ENCODE measurements at regions not wholly inside any gene's neighbourhood (a gene's known extent, or its start where the extent isn't known, plus 50 kb on each side); places are given as distances from the start of the nearest gene placed in this dataset.

GRCh38 chr6:150673720-150674346 is 74.1 kb downstream of the PLEKHG1 start:
- H3K4me3 ChIP-seq = no peak overlapping the region
- intact Hi-C loops (cut with DNase I) = no loop called here
- peaks cover 10% of the 10 kb centered on the region for H3K4me1 ChIP-seq
- no peaks in the 10 kb centered on the region for H3K9me3 ChIP-seq
- no peak overlapping the region for H3K27ac ChIP-seq
- DNase-seq (ENCODE audit: extremely low spot score in 2 of 2) = no peak
- no peak for TF ChIP-seq POLR2A (IDR thresholded peaks at IDR 0.05)
- no peaks in the 10 kb centered on the region for H3K36me3 ChIP-seq
- H3K27me3 ChIP-seq = no peaks in the 10 kb centered on the region

GRCh38 chr6:150676344-150676743 is 76.7 kb downstream of the PLEKHG1 start:
- no peak for TF ChIP-seq POLR2A (IDR thresholded peaks at IDR 0.05)
- Histone ChIP-seq H3K27me3 (no peaks in the 10 kb centered on the region), H3K4me3 (no peak overlapping the region), H3K9me3 (no peaks in the 10 kb centered on the region), H3K4me1 (no peaks in the 10 kb centered on the region), H3K27ac (no peak overlapping the region), H3K36me3 (no peaks in the 10 kb centered on the region)
- no peak for DNase-seq (ENCODE audit: extremely low spot score in 2 of 2)
- intact Hi-C loops (cut with DNase I) = no loop called here

GRCh38 chr6:150676772-150677171 is 77.1 kb downstream of the PLEKHG1 start:
- TF ChIP-seq POLR2A (IDR thresholded peaks at IDR 0.05) = no peak
- no peak for TF ChIP-seq POLR2AphosphoS5 (IDR thresholded peaks at IDR 0.05; ENCODE audit: insufficient read depth in 1 of 2, low read depth in 1 of 2)
- Histone ChIP-seq H3K4me1 (no peaks in the 10 kb centered on the region), H3K9me3 (no peaks in the 10 kb centered on the region), H3K27ac (no peak overlapping the region), H3K36me3 (no peaks in the 10 kb centered on the region), H3K4me3 (no peak overlapping the region), H3K27me3 (no peaks in the 10 kb centered on the region)
- intact Hi-C loops (cut with DNase I) = no loop called here
- no peak for DNase-seq (ENCODE audit: extremely low spot score in 2 of 2)

- no peaks in the 10 kb centered on the region for H3K27me3 ChIP-seq
- intact Hi-C loops (cut with DNase I) = no loop called here
- H3K4me1 ChIP-seq = peaks cover 7% of the 10 kb centered on the region
- no peak for DNase-seq (ENCODE audit: extremely low spot score in 2 of 2)
- no peaks in the 10 kb centered on the region for H3K9me3 ChIP-seq
- H3K27ac ChIP-seq = no peak overlapping the region
- H3K36me3 ChIP-seq = no peaks in the 10 kb centered on the region
- TF ChIP-seq CTCF (IDR thresholded peaks at IDR 0.05) (no peak), POLR2A (IDR thresholded peaks at IDR 0.05) (no peak), POLR2AphosphoS5 (IDR thresholded peaks at IDR 0.05; ENCODE audit: insufficient read depth in 1 of 2, low read depth in 1 of 2) (no peak)
- H3K4me3 ChIP-seq = no peak overlapping the region
Observed at GRCh38 chr6:150680510-150680909, 80.8 kb downstream of the PLEKHG1 start.

GRCh38 chr6:150681578-150682395 is 82.1 kb downstream of the PLEKHG1 start:
- Histone ChIP-seq H3K27ac (no peak overlapping the region), H3K4me3 (no peak overlapping the region), H3K36me3 (no peaks in the 10 kb centered on the region), H3K27me3 (no peaks in the 10 kb centered on the region), H3K4me1 (peaks cover 7% of the 10 kb centered on the region), H3K9me3 (no peaks in the 10 kb centered on the region)
- intact Hi-C loops (cut with DNase I) = no loop called here
- TF ChIP-seq POLR2AphosphoS5 (IDR thresholded peaks at IDR 0.05; ENCODE audit: insufficient read depth in 1 of 2, low read depth in 1 of 2) (no peak), CTCF (IDR thresholded peaks at IDR 0.05) (no peak), POLR2A (IDR thresholded peaks at IDR 0.05) (no peak)
- DNase-seq (ENCODE audit: extremely low spot score in 2 of 2) = no peak

GRCh38 chr6:150683320-150683719 is 83.6 kb downstream of the PLEKHG1 start:
- TF ChIP-seq POLR2AphosphoS5 (IDR thresholded peaks at IDR 0.05; ENCODE audit: insufficient read depth in 1 of 2, low read depth in 1 of 2) = peak; percentile 49 to 71
- no peak for TF ChIP-seq POLR2A (IDR thresholded peaks at IDR 0.05)
- TF ChIP-seq CTCF (IDR thresholded peaks at IDR 0.05) = no peak
- no peak for DNase-seq (ENCODE audit: extremely low spot score in 2 of 2)
- Histone ChIP-seq H3K27ac (no peak overlapping the region), H3K9me3 (no peaks in the 10 kb centered on the region), H3K36me3 (no peaks in the 10 kb centered on the region), H3K27me3 (no peaks in the 10 kb centered on the region), H3K4me3 (no peak overlapping the region), H3K4me1 (peaks cover 7% of the 10 kb centered on the region)
- intact Hi-C loops (cut with DNase I) = no loop called here

Measured in vagina (tissue), 2 donors.